K562 (cell line): ENCODE measurements at regions not wholly inside any gene's neighbourhood (a gene's known extent, or its start where the extent isn't known, plus 50 kb on each side); places are given as distances from the start of the nearest gene placed in this dataset.

Source experiments
- CBX5 ChIP-seq: IDR thresholded peaks from 2 replicates; pipeline ENCODE4 v1.6.1; 2014; ENCODE audit warnings: low read depth, borderline replicate concordance
- EP300 ChIP-seq: IDR thresholded peaks from 2 replicates; pipeline ENCODE4 v1.6.1; 2012; ENCODE audit warnings: low read length, improper control_type of control experiment
- EZH2 ChIP-seq: IDR thresholded peaks from 2 replicates; pipeline ENCODE4 v1.6.1; 2012; ENCODE audit warnings: low read depth, mild to moderate bottlenecking, inconsistent platforms, low read length, borderline replicate concordance
- FOXK1 ChIP-seq: sonication (generic); formaldehyde crosslinking; IDR thresholded peaks from 2 replicates; pipeline ENCODE4 v1.8.0; 2022; ENCODE audit warnings: missing genetic modification reagents, mild to moderate bottlenecking, borderline replicate concordance
- FOXP1 ChIP-seq: sonication (generic); formaldehyde crosslinking; IDR thresholded peaks from 2 replicates; pipeline ENCODE4 v1.8.0; 2022; ENCODE audit warnings: mild to moderate bottlenecking, missing genetic modification reagents
- KAT7 ChIP-seq: sonication (generic); formaldehyde crosslinking; IDR thresholded peaks from 2 replicates; pipeline ENCODE4 v1.8.0; 2022; ENCODE audit warnings: missing genetic modification reagents, mild to moderate bottlenecking, borderline replicate concordance
- NEUROD1 ChIP-seq: fragments of 150-350 bp; IDR thresholded peaks from 2 replicates; pipeline ENCODE4 v1.6.1; 2014; ENCODE audit warnings: borderline replicate concordance, low read length, low read depth; ENCODE audit not compliant: partially characterized antibody
- PHB2 ChIP-seq: fragments of 450-650 bp; IDR thresholded peaks from 2 replicates; pipeline ENCODE4 v1.6.1; 2017; ENCODE audit warnings: low read depth
- ZC3H4 ChIP-seq: sonication (generic); formaldehyde crosslinking; IDR thresholded peaks from 2 replicates; pipeline ENCODE4 v1.9.0; 2021; ENCODE audit warnings: missing genetic modification reagents, borderline replicate concordance
- TF ChIP-seq, protein P1 (sequence below), 3 experiments: IDR thresholded peaks in 2 of 3; conservative IDR thresholded peaks in 1 of 3; 2 replicates each; pipeline ENCODE4 v1.5.1; 2011 to 2012; ENCODE audit warnings: low read length in 3 of 3, mild to moderate bottlenecking in 3 of 3, control low read depth in 2 of 3, improper control_type of control experiment in 1 of 3, inconsistent platforms in 1 of 3, low read depth in 1 of 3, mixed read lengths in 1 of 3, moderate library complexity in 1 of 3; ENCODE audit not compliant: insufficient read depth in 2 of 3

GRCh38 chr21:43277481-43278351, 108.9 kb downstream of the CRYAA start:
- TF ChIP-seq CBX5 (no peak), EZH2 (no peak), ZC3H4 (CRISPR knock-in tag) (no peak), FOXK1 (CRISPR knock-in tag) (no peak), KAT7 (CRISPR knock-in tag) (no peak), EP300 (no peak), NEUROD1 (no peak), PHB2 (no peak), FOXP1 (no peak)
- TF ChIP-seq, protein P1, sequence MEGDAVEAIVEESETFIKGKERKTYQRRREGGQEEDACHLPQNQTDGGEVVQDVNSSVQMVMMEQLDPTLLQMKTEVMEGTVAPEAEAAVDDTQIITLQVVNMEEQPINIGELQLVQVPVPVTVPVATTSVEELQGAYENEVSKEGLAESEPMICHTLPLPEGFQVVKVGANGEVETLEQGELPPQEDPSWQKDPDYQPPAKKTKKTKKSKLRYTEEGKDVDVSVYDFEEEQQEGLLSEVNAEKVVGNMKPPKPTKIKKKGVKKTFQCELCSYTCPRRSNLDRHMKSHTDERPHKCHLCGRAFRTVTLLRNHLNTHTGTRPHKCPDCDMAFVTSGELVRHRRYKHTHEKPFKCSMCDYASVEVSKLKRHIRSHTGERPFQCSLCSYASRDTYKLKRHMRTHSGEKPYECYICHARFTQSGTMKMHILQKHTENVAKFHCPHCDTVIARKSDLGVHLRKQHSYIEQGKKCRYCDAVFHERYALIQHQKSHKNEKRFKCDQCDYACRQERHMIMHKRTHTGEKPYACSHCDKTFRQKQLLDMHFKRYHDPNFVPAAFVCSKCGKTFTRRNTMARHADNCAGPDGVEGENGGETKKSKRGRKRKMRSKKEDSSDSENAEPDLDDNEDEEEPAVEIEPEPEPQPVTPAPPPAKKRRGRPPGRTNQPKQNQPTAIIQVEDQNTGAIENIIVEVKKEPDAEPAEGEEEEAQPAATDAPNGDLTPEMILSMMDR (IDR thresholded peaks at IDR 0.05 in 2 of 3, conservative IDR thresholded peaks at IDR 0.05 in 1 of 3; ENCODE audit: insufficient read depth in 2 of 3, low read depth in 1 of 3, low read length in 3 of 3): no peak
